Activated CD4-positive, CD25-positive, alpha-beta regulatory T cell treated with anti-CD3 and anti-CD28 coated beads, Interleukin-2, amount 50 U/mL, for 24 hours (primary cell): ENCODE measurements at regions not wholly inside any gene's neighbourhood (a gene's known extent, or its start where the extent isn't known, plus 50 kb on each side); places are given as distances from the start of the nearest gene placed in this dataset.

Experiments used
- ATAC-seq, 2 donors: fragments of 150-1000 bp; cut with Tn5 transposase; one replicate each; pipeline ENCODE4 v1.10.0; 2021; ENCODE audit warnings: mild to moderate bottlenecking in 1 of 2, moderate library complexity in 1 of 2

- no peak for ATAC-seq
These were observed 198.4 kb downstream of the GALR1 start for GRCh38 chr18:77448046-77448445.

- no peak for ATAC-seq
These were observed 205.4 kb downstream of the GALR1 start for GRCh38 chr18:77455004-77455403.

GRCh38 chr18:77457681-77458080 is 208.0 kb downstream of the GALR1 start:
- no peak for ATAC-seq

GRCh38 chr18:77461062-77461688 is 211.5 kb downstream of the GALR1 start:
- no peak for ATAC-seq

- no peak for ATAC-seq
These were observed 215.3 kb downstream of the GALR1 start for GRCh38 chr18:77464917-77465316.

- no peak for ATAC-seq
These were observed 217.2 kb downstream of the GALR1 start for GRCh38 chr18:77466890-77467289.

GRCh38 chr18:77469131-77469530 is 219.5 kb downstream of the GALR1 start:
- ATAC-seq: no peak

- ATAC-seq: no peak
These were observed 221.1 kb downstream of the GALR1 start for GRCh38 chr18:77470569-77471413.

- ATAC-seq: no peak
These were observed 222.9 kb downstream of the GALR1 start for GRCh38 chr18:77472509-77472908.

- no peak for ATAC-seq
These were observed 229.2 kb downstream of the GALR1 start for GRCh38 chr18:77478646-77479442.

GRCh38 chr18:77481541-77481940 is 231.9 kb downstream of the GALR1 start:
- no peak for ATAC-seq

GRCh38 chr18:77482190-77483085 is 232.8 kb downstream of the GALR1 start:
- no peak for ATAC-seq

GRCh38 chr18:77486985-77487384 is 237.3 kb downstream of the GALR1 start:
- ATAC-seq: no peak

- no peak for ATAC-seq
These were observed 238.5 kb downstream of the GALR1 start for GRCh38 chr18:77487951-77488740.

- ATAC-seq: no peak
These were observed 245.4 kb downstream of the GALR1 start for GRCh38 chr18:77495079-77495478.

- ATAC-seq: no peak
These were observed 246.5 kb downstream of the GALR1 start for GRCh38 chr18:77495982-77496690.

- no peak for ATAC-seq
These were observed 251.6 kb downstream of the GALR1 start for GRCh38 chr18:77501266-77501665.

- ATAC-seq: no peak
These were observed 255.9 kb downstream of the GALR1 start for GRCh38 chr18:77505499-77505898.

GRCh38 chr18:77512152-77512551 is 262.5 kb downstream of the GALR1 start:
- ATAC-seq: no peak

- no peak for ATAC-seq
These were observed 268.3 kb downstream of the GALR1 start for GRCh38 chr18:77517901-77518300.

GRCh38 chr18:77520767-77521166 is 271.1 kb downstream of the GALR1 start:
- ATAC-seq: no peak
